HG02884 (cell line): ENCODE measurements at regions not wholly inside any gene's neighbourhood (a gene's known extent, or its start where the extent isn't known, plus 50 kb on each side); places are given as distances from the start of the nearest gene placed in this dataset.
"Not testable (repeated sequence)": the region's sequence is repeated elsewhere in the genome, so short reads cannot be mapped to it uniquely, and the experiment has no call there.

Source experiments
- ATAC-seq: cut with Tn5 transposase; IDR thresholded peaks from one replicate; pipeline ENCODE4 v1.9.1; 2021; ENCODE audit warnings: mild to moderate bottlenecking, moderate library complexity; ENCODE audit not compliant: unreplicated experiment

DNA sequence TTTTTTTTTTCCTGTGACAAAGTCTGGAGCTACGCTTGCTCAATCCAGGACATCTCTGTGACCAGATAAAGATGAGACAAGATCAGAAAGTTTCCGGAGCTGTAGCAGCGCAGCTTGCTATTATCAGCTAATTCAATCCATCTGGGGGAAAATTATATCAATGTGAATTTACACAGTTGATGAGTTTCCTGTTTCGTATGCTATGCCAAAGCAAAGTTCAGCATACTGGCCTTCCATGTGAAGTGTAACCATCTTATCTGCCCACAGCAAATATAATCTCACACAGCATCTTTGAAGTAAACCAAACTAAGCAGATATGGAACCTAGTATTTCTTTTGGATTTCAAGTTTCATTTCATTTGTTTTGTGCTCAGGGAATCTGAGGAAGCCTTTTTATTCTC lies 1767.7 kb downstream of the EFNA5 start:
- no peak for ATAC-seq

DNA sequence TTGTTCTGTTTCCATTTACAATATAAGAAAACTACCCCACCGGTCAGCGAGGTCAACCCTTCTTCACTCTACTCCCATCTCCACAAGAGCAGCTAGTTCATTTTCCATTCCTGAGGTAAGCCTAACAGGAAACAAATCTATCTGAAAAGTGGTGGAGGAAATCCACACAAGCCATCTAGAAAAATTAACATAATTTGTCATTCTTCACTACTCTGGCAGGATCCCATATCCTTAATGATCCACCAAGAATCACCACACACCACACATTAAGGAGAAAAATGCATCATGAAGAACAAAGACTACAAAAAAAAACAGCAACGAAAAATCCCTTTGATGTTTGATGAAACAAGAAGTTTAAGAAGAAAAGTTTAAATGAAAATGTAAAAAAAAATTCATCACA lies 1771.0 kb downstream of the EFNA5 start:
- no peak for ATAC-seq

DNA sequence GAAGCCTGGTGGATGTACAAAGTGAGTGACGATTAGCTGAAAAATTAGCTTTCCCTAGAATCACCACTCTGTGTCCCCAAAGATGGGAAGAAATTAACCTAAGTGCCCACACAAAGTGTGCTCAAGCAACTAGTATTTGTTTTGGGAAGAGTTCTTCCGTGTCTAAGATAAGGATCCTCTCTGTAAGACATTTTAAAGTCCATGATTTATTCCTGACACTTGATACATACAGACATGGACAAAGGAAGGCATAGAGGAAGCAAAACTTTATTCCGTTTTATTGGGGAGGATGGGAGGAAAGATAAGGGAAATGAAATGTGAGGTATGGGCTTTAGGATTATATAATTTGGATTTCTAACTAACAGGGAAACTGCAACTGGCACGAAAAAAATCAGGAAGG lies 1772.6 kb downstream of the EFNA5 start:
- ATAC-seq = no peak

DNA sequence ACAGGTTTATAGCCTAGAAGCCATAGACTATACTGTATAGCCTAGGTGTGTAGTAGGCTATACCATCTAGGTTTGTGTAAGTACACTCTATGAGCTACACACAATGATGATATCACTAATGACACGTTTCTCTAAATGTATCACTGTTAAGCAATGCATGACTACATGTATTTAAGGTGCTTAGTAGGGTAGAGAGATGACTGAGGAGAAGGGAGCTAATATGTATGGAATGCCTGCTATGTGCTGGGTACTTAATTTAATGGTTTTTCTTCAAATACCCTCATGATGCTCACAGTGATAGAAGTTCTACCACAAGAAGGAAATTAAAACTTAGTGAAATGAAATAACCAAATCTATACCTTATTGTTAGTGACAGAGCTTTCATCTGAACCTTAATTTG lies 1785.5 kb downstream of the EFNA5 start:
- ATAC-seq = no peak

DNA sequence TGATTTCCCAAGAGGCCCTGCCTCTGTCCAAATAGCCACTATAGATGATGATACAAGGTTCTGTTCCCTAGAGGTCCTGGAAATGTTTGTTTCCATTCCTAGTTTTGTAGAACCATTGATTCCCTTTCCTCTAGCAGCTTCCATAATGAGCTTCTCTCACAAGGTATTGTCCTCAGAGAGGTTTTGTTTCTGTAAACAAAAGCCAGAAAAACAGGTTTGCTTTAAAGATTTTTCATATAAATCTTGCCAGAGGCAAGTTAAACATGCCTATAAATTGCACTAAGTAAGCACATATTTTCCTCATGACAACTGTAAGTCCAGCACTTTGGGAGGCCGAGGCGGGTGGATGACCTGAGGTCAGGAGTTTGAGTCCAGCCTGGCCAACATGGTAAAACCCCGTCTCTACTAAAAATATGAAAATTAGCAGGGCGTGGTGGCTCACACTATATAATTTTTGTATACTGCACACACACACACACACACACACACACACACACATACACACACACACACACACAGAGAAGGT lies 1787.7 kb downstream of the EFNA5 start:
- ATAC-seq = no peak

DNA sequence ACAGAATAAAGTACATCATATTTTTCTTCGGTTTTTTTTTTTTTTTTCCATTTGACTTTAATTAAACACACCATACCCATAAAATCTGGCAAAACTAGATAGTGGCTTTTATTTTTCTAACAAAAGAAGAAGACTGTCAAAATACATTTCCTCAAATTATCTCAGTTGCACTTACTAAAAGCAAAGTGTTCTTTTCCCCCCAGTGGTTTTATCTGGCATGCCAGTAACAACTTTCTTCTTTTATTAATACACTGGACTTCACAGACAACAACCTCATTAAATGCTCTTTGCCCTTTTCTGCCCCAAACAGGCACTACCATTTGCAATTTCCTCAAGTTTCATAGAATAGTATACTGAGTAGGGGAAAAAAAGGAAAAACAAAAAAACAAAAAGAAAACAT lies 1792.3 kb downstream of the EFNA5 start:
- no peak for ATAC-seq

DNA sequence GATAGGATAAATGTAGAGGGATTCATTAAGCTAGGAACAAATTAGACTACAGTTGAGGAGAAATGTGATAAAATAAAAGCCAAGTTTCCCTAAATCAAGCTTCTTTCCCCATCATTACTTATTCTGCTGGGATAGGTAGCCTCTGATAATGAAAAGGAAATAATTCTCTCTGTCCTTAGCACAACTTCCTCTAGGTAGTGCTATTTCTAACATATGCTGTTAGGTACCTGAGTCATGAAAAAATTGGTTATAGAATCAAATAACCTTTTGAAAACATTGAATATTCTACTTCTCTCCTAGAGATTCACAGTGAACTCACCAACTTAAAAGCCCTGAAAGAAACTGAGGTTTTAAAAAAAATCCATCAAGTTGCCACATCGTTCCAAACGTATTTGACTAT lies 1793.1 kb downstream of the EFNA5 start:
- ATAC-seq = no peak

DNA sequence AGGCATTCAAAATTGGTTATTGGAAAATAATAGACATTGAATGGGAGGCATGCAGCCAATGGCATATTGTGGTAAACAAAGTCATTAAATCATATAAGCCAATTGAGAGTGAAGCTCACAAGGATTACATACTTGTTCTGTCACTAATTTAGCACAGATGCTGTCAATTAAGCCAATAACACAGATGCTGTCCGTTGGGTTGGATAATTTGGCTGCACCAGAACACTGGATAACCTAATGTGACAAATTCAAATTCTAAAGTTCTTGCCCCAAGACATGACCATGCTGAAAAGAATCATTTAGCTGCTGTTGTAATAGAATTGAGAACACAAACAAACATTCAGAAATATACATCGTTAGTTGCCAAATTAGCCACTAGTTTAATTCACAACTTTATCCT lies 1796.4 kb downstream of the EFNA5 start:
- no peak for ATAC-seq

DNA sequence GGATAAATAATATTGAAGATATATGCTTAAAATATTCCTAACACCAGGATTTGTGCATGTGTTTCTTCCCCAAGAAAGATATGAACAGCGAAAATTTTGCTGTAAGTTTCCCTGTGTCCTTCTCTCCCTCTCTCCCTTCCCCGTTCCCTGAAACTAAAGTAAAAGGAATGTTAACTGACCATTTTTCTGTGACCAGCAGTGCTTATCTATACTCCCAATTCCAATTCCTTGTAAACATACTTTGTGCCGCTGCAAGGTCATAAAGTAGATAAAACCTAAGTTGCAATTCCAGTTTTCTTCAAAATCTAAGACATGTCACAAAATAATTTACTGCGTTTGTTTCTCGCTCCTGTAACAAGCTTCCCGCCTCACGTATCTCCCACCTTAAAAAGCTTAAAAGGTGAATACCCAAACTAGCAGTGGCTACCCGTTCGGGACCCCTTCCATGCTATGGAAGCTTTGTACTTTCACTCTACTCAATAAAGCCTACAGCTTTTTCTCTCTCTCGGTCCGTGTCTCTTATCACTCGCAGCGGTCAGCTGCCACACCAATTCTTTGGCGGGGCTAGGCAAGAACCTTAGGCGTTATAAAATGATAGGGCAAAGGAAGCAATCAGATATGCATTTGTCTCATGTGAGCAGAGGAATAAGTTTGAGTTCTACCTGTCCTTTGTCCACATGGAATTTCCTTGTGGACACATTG lies 1798.0 kb downstream of the EFNA5 start:
- no peak for ATAC-seq

DNA sequence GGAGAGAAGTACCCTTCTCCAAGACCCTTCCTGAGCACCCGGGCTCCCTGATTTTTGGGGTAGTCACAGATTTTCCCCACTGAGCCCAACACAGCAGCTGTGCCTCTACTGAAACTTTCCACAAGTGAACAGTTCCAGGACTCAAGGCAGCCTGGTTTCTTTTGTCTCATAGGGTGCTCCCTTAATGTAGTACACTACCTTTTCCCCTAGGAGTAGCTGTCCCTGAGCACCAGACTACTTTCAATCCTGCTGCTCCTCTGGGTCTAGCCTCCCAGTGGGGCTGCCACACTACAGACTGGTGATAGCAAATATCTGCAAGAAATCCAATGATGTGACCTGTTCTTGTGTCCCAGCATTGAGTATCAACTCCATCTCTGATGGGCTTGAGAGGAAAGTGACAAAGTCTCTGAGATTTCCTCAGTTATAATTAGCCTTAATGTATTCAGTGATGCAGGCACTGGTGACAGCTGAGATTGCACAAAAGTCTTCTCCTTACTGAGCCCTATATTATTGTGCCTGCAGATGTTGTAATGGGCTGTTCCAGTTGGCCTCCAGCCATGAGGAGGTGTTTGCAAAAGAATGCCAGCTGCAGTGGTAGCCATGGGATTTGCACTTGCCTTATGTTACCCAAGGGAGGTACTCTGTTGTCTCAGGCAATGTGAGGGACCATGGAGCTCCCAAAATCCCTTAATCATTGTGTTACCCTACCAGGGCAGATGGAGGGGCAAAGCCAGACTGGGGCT lies 1802.5 kb downstream of the EFNA5 start:
- no peak for ATAC-seq

DNA sequence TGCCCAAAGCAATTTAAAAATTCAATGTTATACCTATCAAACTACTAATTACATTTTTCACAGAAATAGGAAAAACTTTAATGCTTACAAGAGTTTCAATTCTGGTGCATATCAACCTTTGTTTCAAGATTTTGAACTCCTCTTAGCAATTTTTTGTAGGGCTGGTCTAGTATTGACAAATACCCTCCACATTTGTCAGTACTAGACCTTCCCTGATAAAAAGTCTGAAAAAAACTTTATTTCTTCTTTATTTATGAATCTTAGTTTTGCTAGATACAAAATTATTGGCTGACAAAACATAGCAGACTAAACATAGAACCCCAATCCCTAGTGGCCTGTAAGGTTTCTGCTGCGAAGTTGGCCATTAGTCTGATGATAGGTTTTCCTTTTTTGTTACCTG lies 1804.9 kb downstream of the EFNA5 start:
- no peak for ATAC-seq

DNA sequence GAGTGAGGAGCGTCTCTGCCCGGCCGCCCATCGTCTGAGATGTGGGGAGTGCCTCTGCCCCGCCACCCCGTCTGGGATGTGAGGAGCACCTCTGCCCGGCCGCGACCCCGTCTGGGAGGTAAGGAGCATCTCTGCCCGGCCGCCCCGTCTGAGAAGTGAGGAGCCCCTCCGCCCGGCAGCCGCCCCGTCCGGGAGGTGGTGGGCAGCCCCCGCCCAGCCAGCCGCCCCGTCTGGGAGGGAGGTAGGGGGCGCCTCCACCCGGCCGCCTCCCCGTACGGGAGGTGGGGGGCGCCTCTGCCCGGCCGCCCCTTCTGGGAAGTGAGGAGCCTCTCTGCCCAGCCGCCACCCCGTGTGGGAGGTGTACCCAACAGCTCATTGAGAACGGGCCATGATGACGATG lies 1811.4 kb downstream of the EFNA5 start:
- not testable (repeated sequence) for ATAC-seq

DNA sequence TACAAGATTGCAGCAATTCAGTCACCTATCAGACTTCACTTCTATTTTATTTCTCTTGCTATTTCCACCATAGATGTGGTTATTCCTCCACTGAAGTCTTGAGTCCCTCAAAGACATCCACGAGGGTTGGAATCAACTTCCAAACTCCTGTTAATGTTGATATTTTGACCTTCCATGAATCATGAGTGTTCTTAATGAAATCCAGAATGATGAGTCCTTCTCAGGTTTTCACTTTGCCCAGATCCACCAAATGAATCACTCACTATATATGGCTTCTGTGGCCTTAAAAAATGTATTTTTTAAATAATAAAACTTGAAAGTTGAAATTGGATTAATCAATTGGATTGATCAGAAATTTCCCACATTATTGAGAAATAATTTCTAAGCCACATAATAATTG lies 1821.0 kb downstream of the EFNA5 start:
- ATAC-seq = no peak

DNA sequence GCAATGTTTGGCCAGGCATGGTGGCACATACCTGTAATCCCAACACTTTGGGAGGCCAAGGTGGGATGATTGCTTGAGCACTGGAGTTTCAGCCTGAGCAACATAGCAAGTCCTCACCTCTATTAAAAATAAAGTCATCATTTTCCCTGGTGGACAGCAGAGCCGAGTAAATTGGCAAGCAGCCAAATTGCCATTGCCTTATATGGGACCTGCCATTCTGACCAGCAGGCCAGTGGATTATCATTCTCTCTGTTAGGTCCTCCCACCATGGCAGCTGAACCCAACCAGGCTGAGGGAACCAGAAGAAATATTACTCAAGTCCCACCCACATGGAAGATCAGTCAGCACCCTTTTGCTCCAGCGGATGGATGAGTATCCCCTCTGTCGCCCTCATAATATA lies 1829.9 kb downstream of the EFNA5 start:
- ATAC-seq = no peak

DNA sequence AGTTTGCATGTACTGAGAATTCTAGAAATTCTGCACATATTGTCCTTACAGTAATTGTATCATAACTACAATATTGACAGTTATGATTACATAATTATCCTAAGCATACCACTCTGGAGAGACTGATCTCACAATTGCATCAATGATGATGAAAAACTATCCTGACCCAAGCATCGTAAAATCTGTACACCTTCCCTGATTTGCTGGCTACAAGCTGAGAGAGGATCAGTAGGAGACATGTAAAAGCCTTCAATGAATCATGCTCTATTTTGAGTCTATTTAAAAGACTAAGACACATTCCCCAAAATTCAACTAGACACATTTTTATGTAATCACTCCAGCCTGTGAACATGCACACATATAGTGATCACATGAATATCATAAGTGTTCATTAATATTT lies 1833.8 kb downstream of the EFNA5 start:
- ATAC-seq = no peak

DNA sequence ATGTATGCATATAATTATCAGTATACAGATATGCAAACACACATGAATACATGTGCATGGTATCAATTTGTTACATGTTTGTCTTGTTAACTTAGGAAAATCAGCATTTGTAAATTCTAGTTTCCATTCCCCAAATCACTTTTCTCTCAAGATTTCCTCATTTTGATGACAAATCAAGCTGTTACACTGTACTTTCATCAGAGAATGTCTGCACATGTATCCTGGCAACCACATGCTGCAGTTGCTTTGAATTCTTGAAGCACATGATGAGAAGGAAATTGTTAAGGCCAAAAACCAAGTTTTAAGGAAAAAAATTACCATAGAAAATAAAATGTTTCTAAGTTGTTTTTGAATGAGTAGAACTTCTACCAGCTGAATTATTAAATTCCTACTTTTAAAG lies 1834.5 kb downstream of the EFNA5 start:
- no peak for ATAC-seq

DNA sequence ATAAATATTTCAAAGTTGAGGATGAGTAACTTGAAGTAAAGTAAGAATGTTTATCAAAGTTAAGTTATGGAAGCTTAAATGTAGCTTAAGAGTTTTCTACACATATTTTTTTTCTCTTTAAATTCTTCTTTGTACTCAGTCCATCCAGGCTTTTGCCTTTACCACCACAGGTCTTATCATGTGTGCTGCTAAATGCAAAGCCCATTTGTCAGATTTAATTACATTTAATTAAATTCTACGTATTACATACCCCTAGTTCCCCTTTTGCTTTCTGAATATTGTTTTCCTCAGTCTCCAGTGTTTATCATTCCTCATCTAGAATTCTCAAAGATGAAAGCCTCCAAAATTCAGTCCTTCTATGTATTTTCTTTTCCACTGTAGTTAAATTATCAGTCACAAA lies 1841.9 kb downstream of the EFNA5 start:
- no peak for ATAC-seq

DNA sequence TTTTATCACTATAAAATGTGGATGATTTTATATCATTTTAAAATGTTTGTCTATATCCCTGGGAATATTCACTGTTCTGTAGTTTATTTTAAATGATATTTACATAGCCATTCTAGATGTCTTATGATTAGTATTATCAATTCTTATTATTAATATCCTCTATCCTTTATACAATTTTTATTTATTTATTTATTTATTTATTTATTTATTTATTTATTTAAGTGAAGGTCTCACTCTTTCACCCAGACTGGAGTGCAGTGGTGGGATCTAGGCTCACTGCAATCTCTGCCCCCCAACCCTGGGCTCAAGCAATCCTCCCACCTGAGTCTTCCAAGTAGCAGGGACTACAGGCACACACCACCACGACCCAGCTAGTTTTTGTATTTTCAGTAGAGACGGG lies 1848.9 kb downstream of the EFNA5 start:
- ATAC-seq = no peak

DNA sequence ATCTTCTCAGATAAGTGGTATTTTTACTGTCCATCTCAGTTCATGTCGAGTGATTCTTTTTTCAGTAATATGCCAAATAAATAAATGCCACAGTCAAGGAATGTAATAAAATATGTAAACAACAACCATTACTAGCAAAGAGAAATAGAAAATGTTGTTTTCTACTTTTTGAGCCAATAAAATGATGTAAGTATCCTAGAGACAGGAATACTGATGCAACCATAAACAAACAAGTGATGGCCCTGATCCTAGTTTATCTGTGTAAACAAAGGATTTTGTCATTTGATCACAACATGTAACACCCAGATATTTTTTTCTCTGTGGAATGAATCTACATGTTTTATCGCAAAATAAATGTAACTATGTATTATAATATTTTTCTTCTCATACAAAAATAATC lies 1852.8 kb downstream of the EFNA5 start:
- ATAC-seq = no peak

DNA sequence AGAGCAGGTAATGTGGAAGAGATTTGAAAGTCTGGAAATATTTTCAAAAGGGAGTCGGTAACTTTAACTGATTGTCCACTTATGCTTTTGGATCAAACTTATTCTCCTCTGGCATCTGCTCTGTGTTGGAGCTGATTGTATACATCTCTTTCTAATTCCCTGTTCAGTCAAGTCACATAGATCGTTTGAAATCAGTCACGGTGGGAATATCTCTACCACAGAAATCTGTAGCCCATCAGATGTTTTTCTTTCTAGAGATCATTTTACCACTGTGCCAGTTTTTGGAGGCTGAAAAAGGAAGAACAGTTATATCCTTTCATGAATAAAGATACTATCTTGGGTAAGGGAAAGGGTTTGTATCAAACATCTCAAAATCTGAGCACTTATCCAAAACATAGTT lies 1853.3 kb downstream of the EFNA5 start:
- ATAC-seq = no peak

DNA sequence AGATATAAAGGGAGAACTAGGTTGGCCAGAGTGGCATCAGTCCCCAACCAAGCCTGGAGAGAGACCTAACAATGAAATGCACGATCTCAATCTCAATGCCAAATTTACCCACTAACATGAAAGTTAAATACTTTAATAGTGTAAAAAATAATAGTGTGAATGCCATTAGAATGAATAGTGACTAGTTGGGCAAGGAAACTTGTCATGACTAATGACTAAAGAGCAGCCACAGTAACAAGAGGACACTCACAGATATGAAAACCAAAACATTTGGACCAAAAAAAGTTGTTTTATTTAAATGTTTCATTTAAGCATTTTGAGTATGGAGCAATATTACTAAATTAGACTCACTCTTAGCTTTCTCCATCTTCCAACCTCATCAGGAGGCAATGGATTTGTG lies 1853.8 kb downstream of the EFNA5 start:
- ATAC-seq = no peak

DNA sequence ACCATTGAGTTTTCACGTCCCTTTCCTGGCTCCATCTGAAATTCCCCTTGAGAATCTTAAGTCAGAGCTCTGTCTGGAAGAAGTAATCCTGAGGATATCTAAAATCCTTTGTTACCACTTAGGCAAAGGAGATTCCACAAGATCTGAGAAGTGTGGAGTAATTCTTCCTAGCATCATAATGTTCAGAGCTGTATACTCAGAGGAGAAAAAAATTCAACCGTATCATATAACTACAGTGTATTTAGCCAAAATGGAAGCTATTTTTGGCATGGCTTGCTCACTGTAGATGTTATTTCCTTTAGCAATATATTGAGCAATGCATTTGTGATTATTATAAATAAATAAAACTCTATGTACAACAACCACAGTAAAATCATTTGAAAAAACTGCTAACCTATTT lies 1858.4 kb downstream of the EFNA5 start:
- no peak for ATAC-seq

DNA sequence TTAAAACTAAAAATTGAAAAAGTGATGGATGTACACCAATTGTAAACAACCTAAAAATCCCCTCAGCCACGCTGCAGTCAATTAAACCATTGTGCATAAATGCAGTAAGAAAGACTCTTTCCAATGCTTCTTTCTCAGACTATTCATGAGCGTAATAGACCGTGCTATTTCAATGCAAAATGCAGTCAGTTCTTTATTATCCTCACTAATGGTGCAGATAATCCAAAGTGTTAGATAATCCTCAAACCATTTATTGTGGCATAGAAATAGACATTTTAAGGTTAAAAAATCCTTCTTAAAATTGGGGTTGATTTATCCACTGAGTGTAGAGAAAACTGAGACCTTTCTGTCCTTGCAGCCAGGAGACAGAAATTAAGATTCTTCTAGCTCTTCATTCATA lies 1862.8 kb downstream of the EFNA5 start:
- no peak for ATAC-seq
